Mesenchymal stem cell (in vitro differentiated cells and primary cell): ENCODE measurements at regions not wholly inside any gene's neighbourhood (a gene's known extent, or its start where the extent isn't known, plus 50 kb on each side); places are given as distances from the start of the nearest gene placed in this dataset.

Experiments used
- DNase-seq: peaks from one replicate; pipeline ENCODE4 v3.0.0-alpha.2; 2013
- H2AFZ ChIP-seq: one replicate; pipeline ENCODE4 v1.6.1; 2013; ENCODE audit warnings: low read depth, mild to moderate bottlenecking, control low read depth, inconsistent platforms, low read length, moderate library complexity
- H2AK5ac ChIP-seq: 2 replicates; pipeline ENCODE4 v1.6.1; 2013; ENCODE audit warnings: low read length, moderate library complexity, mild to moderate bottlenecking, inconsistent platforms; ENCODE audit not compliant: severe bottlenecking
- H2BK120ac ChIP-seq: one replicate; pipeline ENCODE4 v1.6.1; 2013; ENCODE audit warnings: low read depth, mild to moderate bottlenecking, inconsistent platforms, low read length, moderate library complexity
- H2BK12ac ChIP-seq, 2 experiments: one replicate each; pipeline ENCODE4 v1.6.1; 2013; ENCODE audit warnings: inconsistent platforms in 2 of 2, low read length in 2 of 2, mild to moderate bottlenecking in 2 of 2, moderate library complexity in 2 of 2, control low read depth in 1 of 2
- H2BK15ac ChIP-seq: one replicate; pipeline ENCODE4 v1.6.1; 2013; ENCODE audit warnings: mild to moderate bottlenecking, low read depth, inconsistent platforms; ENCODE audit not compliant: poor library complexity, severe bottlenecking
- H2BK5ac ChIP-seq: 2 replicates; pipeline ENCODE4 v1.6.1; 2013; ENCODE audit warnings: low read depth, mild to moderate bottlenecking, low read length, control low read depth, inconsistent platforms; ENCODE audit not compliant: poor library complexity, severe bottlenecking
- H3K14ac ChIP-seq, 2 experiments: one replicate each; pipeline ENCODE4 v1.6.1; 2013; ENCODE audit warnings: inconsistent platforms in 2 of 2, low read length in 2 of 2, control low read depth in 1 of 2, mild to moderate bottlenecking in 1 of 2, moderate library complexity in 1 of 2
- H3K18ac ChIP-seq, 2 experiments: one replicate each; pipeline ENCODE4 v1.6.1; 2013; ENCODE audit warnings: inconsistent platforms in 2 of 2, low read length in 2 of 2, control low read depth in 1 of 2, low read depth in 1 of 2, mild to moderate bottlenecking in 1 of 2
- H3K23ac ChIP-seq, 2 experiments: one replicate each; pipeline ENCODE4 v1.6.1; 2013; ENCODE audit warnings: inconsistent platforms in 2 of 2, low read length in 2 of 2, mild to moderate bottlenecking in 2 of 2, moderate library complexity in 2 of 2, control low read depth in 1 of 2
- H3K27ac ChIP-seq: 2 replicates; pipeline ENCODE4 v1.5.1; 2013; ENCODE audit warnings: mild to moderate bottlenecking, moderate library complexity, low read length, control low read depth, inconsistent platforms; ENCODE audit not compliant: poor library complexity, severe bottlenecking
- H3K27me3 ChIP-seq, 2 experiments: 2 replicates each; pipeline versions ENCODE4 v1.6.1 to v1.7.0; 2013; ENCODE audit warnings: low read length in 2 of 2, mild to moderate bottlenecking in 2 of 2, moderate library complexity in 2 of 2, control low read depth in 1 of 2, inconsistent platforms in 1 of 2; ENCODE audit not compliant: control insufficient read depth in 1 of 2, insufficient read depth in 1 of 2
- H3K36me3 ChIP-seq, 2 experiments: 2 replicates each; pipeline versions ENCODE4 v1.6.1 to v1.7.0; 2013; ENCODE audit warnings: low read length in 2 of 2, control low read depth in 1 of 2, inconsistent platforms in 1 of 2, low read depth in 1 of 2, mild to moderate bottlenecking in 1 of 2; ENCODE audit not compliant: insufficient read depth in 2 of 2, control insufficient read depth in 1 of 2
- H3K4ac ChIP-seq, 2 experiments: one replicate each; pipeline ENCODE4 v1.6.1; 2013; ENCODE audit warnings: inconsistent platforms in 2 of 2, low read length in 2 of 2, mild to moderate bottlenecking in 2 of 2, moderate library complexity in 2 of 2, control low read depth in 1 of 2, low read depth in 1 of 2
- H3K4me1 ChIP-seq: 2 replicates; pipeline ENCODE4 v1.6.1; 2013; ENCODE audit warnings: low read depth, low read length, control low read depth; ENCODE audit not compliant: control insufficient read depth, insufficient read depth
- H3K4me2 ChIP-seq: 2 replicates; pipeline ENCODE4 v1.6.1; 2013; ENCODE audit warnings: low read length, mild to moderate bottlenecking, inconsistent platforms; ENCODE audit not compliant: poor library complexity, severe bottlenecking
- H3K4me3 ChIP-seq, 2 experiments: 2 replicates each; pipeline versions ENCODE4 v1.5.1 to v1.7.0; 2013; ENCODE audit warnings: low read length in 2 of 2, mild to moderate bottlenecking in 2 of 2, control low read depth in 1 of 2, low read depth in 1 of 2; ENCODE audit not compliant: insufficient read depth in 1 of 2
- H3K79me1 ChIP-seq: replicated peaks from 2 replicates; pipeline ENCODE4 v1.6.1; 2013; ENCODE audit warnings: mild to moderate bottlenecking, control low read depth, low read length, inconsistent platforms; ENCODE audit not compliant: poor library complexity, severe bottlenecking
- H3K9ac ChIP-seq: 2 replicates; pipeline ENCODE4 v1.7.0; 2013; ENCODE audit warnings: mild to moderate bottlenecking, low read length, moderate library complexity
- H3K9me3 ChIP-seq: 2 replicates; pipeline ENCODE4 v1.7.0; 2013; ENCODE audit warnings: mild to moderate bottlenecking, low read length; ENCODE audit not compliant: control insufficient read depth
- H4K8ac ChIP-seq: one replicate; pipeline ENCODE4 v1.6.1; 2013; ENCODE audit warnings: inconsistent platforms, mild to moderate bottlenecking, low read length, moderate library complexity
- H4K91ac ChIP-seq: one replicate; pipeline ENCODE4 v1.6.1; 2013; ENCODE audit warnings: mild to moderate bottlenecking, low read length, inconsistent platforms
- WGBS: methylation state at CpG from one replicate; pipeline ENCODE4 v1.1.7; 2013; ENCODE audit warnings: mixed read lengths; 5-methylcytosine and 5-hydroxymethylcytosine counted together

GRCh38 chr12:77724367-77724957 is 106.2 kb upstream of the NAV3 start:
- 100% methylated on average over 1 of the region's 1 CpG for WGBS
- H2BK120ac ChIP-seq: no peak overlapping the region

GRCh38 chr12:77723308-77723707 is 107.4 kb upstream of the NAV3 start:
- H2BK15ac ChIP-seq: no peak overlapping the region
- no peak overlapping the region for H3K9ac ChIP-seq
- H3K9me3 ChIP-seq: peaks cover 2% of the 10 kb centered on the region
- no peak overlapping the region for H3K27ac ChIP-seq
- no peak overlapping the region for H3K18ac ChIP-seq
- no peak overlapping the region for H2AFZ ChIP-seq
- no peak overlapping the region for H3K23ac ChIP-seq
- no peaks in the 10 kb centered on the region for H3K36me3 ChIP-seq
- DNase-seq: no peak
- H3K4ac ChIP-seq: no peak overlapping the region
- no peak overlapping the region for H3K4me3 ChIP-seq
- no peak overlapping the region for H2BK12ac ChIP-seq
- no peaks in the 10 kb centered on the region for H3K4me1 ChIP-seq
- H3K4me2 ChIP-seq: no peak overlapping the region
- H2BK5ac ChIP-seq: no peak overlapping the region
- no peak overlapping the region for H4K8ac ChIP-seq
- no peaks in the 10 kb centered on the region for H3K27me3 ChIP-seq
- H2AK5ac ChIP-seq: no peak overlapping the region
- no peaks in the 10 kb centered on the region for H3K79me1 ChIP-seq
- H4K91ac ChIP-seq: no peak overlapping the region
- H2BK120ac ChIP-seq: no peak overlapping the region
- no peak overlapping the region for H3K14ac ChIP-seq

More at GRCh38 chr12:77724367-77724957, 106.2 kb upstream of the NAV3 start:
- no peak overlapping the region for H3K4ac ChIP-seq
- DNase-seq: peak; percentile 75
- H2BK5ac ChIP-seq: no peak overlapping the region
- H3K14ac ChIP-seq: no peak overlapping the region
- H4K8ac ChIP-seq: no peak overlapping the region
- peak overlapping the region; percentile 68 for H3K9ac ChIP-seq
- no peak overlapping the region for H3K4me2 ChIP-seq
- no peak overlapping the region for H2BK15ac ChIP-seq
- no peak overlapping the region for H3K27ac ChIP-seq
- no peaks in the 10 kb centered on the region for H3K4me1 ChIP-seq
- no peak overlapping the region for H3K4me3 ChIP-seq
- H3K27me3 ChIP-seq: no peaks in the 10 kb centered on the region
- H3K9me3 ChIP-seq: no peaks in the 10 kb centered on the region
- H3K23ac ChIP-seq: no peak overlapping the region
- no peak overlapping the region for H2AK5ac ChIP-seq
- H2BK12ac ChIP-seq: no peak overlapping the region
- H4K91ac ChIP-seq: no peak overlapping the region
- no peaks in the 10 kb centered on the region for H3K79me1 ChIP-seq
- no peak overlapping the region for H2AFZ ChIP-seq
- no peak overlapping the region for H3K18ac ChIP-seq
- H3K36me3 ChIP-seq: no peaks in the 10 kb centered on the region

GRCh38 chr12:77722536-77722935 is 108.2 kb upstream of the NAV3 start:
- Histone ChIP-seq H2BK15ac (no peak overlapping the region), H3K36me3 (no peaks in the 10 kb centered on the region), H2BK5ac (no peak overlapping the region), H3K27me3 (no peaks in the 10 kb centered on the region), H3K18ac (no peak overlapping the region), H3K4ac (no peak overlapping the region), H2BK120ac (no peak overlapping the region), H4K91ac (no peak overlapping the region), H3K9ac (no peak overlapping the region), H2BK12ac (no peak overlapping the region), H3K4me1 (no peaks in the 10 kb centered on the region), H3K23ac (no peak overlapping the region), H3K4me3 (no peak overlapping the region), H3K27ac (no peak overlapping the region), H3K79me1 (no peaks in the 10 kb centered on the region), H3K4me2 (no peak overlapping the region), H3K14ac (no peak overlapping the region), H2AFZ (no peak overlapping the region), H2AK5ac (no peak overlapping the region), H4K8ac (no peak overlapping the region), H3K9me3 (peaks cover 9% of the 10 kb centered on the region)
- no peak for DNase-seq

GRCh38 chr12:77720258-77720657 is 110.4 kb upstream of the NAV3 start:
- H2AFZ ChIP-seq: no peak overlapping the region
- no peak overlapping the region for H4K91ac ChIP-seq
- no peak overlapping the region for H2BK12ac ChIP-seq
- H2AK5ac ChIP-seq: no peak overlapping the region
- H3K27me3 ChIP-seq: no peaks in the 10 kb centered on the region
- no peaks in the 10 kb centered on the region for H3K79me1 ChIP-seq
- no peak overlapping the region for H3K27ac ChIP-seq
- no peaks in the 10 kb centered on the region for H3K4me1 ChIP-seq
- no peak for DNase-seq
- 71% methylated on average over 1 of the region's 2 CpGs for WGBS
- no peak overlapping the region for H3K4me2 ChIP-seq
- no peak overlapping the region for H2BK5ac ChIP-seq
- peak overlapping the region; percentile 50 for H3K9ac ChIP-seq
- no peak overlapping the region for H3K18ac ChIP-seq
- H2BK120ac ChIP-seq: no peak overlapping the region
- H3K23ac ChIP-seq: no peak overlapping the region
- no peak overlapping the region for H2BK15ac ChIP-seq
- H3K14ac ChIP-seq: no peak overlapping the region
- peaks cover 9% of the 10 kb centered on the region for H3K9me3 ChIP-seq
- no peak overlapping the region for H4K8ac ChIP-seq
- no peaks in the 10 kb centered on the region for H3K36me3 ChIP-seq
- peak overlapping the region in 1 of 2 experiments; percentile 17 for H3K4me3 ChIP-seq
- H3K4ac ChIP-seq: peak overlapping the region in 1 of 2 experiments; percentile 24
